ENCODE measurements at regions not wholly inside any gene's neighbourhood (a gene's known extent, or its start where the extent isn't known, plus 50 kb on each side); places are given as distances from the start of the nearest gene placed in this dataset.

DNA sequence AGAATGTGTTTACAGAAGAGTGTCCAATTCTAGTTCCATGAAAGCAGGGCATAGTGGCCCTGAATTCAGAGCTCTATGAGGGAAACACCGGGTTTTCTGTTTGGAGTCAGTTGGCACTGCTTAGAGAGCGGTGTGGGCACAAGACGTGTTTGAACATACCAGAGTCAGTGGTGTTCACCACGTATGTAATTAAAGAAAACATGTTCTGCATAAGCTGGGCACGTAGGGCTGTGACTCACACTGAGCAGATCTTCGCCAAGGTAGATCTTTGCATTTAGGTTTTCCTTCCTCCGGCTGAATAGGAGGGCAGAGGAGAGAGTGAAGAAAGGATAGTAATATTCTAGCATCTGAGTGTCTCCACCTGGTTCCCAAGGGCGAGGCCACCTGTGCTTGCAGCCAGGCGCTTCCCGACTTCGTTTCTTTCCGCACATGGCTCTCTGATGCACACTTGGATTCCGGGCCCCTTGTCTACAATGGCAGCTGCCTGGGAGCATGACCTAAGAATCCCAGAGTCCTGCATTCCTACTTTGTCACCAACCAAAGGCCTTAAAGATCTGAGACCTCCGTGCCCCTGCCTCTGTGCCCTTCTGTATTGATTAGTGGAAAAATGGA lies 136.2 kb downstream of the ERMARD start:
- no peak for DNase-seq (ENCODE audit: low spot score)

DNA sequence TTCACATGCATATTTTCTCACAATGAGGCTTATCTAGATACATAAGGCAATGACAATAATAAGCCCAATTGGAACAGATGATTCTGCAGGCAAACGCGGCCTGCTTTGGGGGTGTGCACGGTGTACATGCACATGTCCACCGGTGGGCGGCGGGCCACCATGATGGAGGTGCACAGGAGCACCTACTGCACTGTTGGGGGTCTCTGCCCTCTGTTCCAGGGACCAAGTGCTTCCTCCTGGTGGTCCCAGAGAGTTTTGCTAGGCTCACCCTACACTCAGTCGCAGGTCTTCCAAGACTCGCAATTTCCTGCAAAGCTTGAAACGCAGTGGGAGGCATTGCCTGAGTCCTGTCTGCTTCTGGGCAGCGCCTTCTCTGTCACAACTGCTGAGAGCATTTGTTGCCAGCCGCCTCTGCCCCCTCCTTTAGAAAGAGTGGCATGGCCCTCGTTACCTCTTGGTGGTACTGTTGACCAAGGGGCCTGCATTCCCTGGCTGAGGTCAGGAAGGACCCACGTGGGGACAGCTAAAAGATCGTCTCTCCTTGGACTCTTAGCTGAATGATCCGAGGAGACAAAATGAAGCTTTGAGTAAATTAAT lies 135.3 kb downstream of the ERMARD start:
- no peak for DNase-seq (ENCODE audit: low spot score)

DNA sequence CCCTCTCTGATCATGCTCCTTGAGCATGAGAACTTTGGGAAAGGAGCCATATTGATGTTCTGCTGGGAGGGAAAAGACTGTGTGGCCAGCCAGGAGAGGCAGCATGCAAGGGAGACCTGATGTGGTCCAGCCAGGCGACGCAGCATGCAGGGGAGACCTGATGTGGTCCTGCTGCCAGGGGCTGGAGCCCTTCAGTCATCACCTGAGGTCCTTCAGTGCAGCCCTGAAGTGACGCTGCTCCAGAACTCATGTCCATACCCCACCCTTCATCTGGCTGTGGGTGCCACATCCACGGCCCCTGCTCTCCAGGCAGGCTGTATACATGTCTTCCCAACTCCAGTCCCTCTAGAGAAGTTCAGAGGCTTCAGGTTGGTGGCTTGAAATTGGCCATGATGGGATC lies 134.4 kb downstream of the ERMARD start:
- no peak for DNase-seq (ENCODE audit: low spot score)

DNA sequence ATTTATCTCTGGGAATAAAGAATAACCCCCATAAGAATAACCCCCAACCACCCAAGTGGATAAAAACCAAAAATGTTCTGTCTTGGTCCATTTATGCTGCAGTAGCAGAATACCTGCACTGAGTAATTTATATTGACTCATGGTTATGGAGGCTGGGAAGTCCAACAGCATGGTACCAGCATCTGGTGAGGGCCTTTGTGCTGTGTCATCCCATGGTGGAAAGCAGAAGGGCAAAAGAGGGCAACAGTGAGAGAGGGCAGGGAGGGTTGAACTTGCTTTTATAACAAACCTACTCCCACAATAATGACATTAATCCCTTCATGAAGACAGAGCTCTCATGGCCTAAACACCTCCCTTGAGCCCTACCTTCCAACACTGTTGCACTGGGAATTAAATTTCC lies 133.7 kb downstream of the ERMARD start:
- no peak for DNase-seq (ENCODE audit: low spot score)

DNA sequence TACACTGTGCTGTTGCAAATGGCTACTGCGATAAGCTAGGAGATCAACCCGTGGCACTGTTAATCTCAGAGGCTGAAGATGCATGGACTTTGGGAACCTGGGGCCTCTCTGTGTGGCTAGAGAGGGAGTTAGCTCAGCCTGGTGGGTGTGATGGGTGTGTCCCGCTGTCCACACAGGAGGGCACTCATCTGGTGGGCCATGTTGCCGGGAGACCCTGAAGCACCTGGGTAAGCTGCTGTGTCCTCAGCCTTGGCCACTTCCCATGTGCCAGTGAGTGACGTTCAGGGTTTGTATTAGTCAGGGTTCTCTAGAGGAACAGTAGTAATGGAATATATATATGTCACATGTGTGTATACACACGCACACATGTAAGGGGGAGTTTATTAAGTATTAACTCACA lies 132.7 kb downstream of the ERMARD start:
- DNase-seq (ENCODE audit: low spot score) = no peak

DNA sequence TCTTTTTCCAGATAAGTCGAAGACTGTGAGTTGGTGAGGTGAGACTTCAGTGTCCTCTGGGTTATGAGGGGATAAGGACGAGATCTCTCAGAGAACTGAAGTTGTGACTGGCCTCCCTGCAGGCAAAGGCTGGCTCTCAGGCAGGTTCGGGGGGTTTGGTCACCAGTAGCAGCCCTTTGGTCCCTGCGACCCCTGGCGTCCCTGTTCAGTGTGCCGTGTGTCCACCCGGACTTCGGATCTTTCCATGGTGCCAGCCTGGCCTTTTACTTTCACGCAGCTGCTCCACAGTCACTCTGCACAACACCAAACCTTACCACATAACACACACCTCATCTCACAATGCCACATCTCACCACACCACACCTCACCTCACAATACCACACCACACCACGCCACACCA lies 131.9 kb downstream of the ERMARD start:
- no peak for DNase-seq (ENCODE audit: low spot score)

DNA sequence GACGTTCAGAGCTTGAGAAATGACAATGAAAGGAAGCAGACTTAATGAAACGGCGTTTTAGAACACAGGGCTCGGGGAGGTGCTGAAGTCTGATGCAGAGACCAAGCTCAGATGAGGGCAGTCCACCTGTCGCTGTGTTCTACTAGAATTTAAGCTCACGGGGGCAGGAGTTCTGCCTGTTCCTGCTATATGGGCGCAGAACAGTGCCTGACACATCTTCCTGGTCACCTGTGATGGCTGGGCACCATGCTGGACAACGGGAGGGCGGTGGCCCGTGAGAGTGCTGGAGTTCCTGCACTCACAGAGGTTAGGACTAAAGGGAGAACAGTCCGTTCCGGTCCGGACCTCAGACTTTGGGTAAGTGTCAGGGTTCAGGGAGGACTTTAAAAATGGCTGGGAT lies 130.6 kb downstream of the ERMARD start:
- DNase-seq (ENCODE audit: low spot score) = no peak

DNA sequence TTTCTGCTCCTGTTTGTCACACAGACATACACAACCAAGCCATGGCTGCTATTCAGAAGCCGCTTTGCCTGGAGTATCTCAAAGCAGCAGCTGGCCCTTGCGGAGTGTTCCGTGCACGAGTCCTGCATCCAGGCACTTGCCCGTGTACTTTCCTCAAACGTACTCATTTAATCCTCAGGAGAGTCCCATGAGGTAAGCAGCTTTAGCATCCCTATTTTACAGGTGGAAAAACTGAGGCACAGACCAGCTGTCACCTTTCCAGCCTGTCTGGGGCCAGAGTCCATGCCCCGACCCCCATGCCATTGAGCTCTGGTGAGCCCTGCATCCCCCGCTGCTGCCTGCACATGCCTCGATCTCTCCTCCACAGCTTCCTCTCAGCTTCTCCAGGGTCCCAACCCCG lies 130.0 kb downstream of the ERMARD start:
- DNase-seq (ENCODE audit: low spot score) = no peak

DNA sequence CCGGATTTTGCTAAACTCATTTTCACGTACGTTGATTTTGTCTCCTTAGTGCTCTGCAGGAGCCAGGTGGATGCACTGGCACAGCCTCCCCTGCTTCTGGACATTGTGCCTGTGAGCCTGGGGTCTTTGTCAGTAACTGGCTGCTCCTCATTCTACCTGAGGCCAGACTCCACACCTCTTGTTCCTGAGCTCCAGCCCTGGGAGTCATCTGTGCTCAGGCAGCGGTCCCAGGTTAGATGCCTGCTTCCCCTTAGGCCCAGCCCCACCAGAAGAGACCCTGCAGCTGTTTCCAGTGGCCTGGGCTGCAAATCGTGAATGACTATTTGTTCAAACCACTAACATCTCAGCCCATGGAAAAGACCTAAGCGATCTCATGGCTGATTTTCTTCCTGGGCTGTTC lies 129.1 kb downstream of the ERMARD start:
- DNase-seq (ENCODE audit: low spot score) = no peak

DNA sequence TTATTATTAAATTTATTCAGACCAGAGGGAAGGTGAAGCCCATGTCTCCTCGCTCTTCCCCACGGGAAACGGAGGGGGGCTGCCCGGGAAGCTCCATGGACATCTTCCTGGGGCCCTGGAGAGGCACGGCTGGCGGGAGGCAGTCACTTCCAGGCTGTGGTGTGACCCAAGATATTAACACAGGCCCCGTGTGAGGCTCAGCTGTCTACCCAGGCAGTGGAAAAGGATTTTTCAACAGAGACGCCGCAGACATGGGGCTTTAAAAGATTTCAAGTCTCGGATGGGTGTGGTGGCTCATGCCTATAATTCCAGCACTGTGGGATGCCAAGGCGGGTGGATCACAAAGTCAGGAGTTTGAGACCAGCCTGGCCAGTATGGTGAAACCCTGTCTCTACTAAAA lies 117.9 kb downstream of the ERMARD start:
- DNase-seq (ENCODE audit: low spot score) = no peak

DNA sequence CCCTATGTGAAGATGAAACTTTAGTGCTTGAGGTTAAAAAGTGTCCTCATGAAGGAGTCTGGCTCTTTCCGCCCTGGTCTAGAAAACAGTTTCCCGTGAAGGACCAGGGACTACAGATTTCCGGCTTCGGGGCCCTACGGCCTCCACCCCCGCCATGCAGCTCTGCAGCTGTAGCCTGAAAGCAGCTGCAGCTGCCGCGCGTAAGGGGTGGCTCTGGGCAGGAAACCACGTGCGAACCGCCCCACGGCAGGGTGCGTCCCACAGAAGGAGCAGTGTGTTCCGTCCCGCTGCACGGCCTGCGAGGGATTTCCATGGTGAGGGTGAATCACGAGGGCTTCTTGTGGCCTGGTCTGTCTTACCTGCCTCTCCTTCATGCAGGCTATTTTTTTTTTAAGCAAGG lies 117.0 kb downstream of the ERMARD start:
- no peak for DNase-seq (ENCODE audit: low spot score)

DNA sequence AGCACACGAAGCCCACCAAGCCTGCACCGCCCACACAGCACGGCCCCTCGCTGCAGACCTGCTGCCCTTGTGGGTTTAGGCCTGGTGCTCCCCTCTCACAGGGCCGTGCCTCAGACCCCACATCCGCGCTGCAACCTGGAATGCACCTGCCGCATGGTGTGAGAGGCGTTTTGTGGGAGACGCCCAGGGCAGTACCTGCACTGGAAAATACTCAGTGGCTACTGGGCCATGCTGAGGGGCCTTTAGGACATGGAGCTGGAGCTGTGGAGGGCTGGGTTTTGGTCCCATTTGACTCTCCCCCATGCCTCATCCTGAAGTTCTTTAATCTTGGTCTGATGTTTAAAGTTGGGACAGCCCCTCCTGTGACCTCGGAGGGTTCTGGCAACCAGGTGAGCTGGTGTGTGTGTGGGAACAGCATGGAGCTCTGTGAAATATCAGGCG lies 116.3 kb downstream of the ERMARD start:
- DNase-seq (ENCODE audit: low spot score) = no peak

DNA sequence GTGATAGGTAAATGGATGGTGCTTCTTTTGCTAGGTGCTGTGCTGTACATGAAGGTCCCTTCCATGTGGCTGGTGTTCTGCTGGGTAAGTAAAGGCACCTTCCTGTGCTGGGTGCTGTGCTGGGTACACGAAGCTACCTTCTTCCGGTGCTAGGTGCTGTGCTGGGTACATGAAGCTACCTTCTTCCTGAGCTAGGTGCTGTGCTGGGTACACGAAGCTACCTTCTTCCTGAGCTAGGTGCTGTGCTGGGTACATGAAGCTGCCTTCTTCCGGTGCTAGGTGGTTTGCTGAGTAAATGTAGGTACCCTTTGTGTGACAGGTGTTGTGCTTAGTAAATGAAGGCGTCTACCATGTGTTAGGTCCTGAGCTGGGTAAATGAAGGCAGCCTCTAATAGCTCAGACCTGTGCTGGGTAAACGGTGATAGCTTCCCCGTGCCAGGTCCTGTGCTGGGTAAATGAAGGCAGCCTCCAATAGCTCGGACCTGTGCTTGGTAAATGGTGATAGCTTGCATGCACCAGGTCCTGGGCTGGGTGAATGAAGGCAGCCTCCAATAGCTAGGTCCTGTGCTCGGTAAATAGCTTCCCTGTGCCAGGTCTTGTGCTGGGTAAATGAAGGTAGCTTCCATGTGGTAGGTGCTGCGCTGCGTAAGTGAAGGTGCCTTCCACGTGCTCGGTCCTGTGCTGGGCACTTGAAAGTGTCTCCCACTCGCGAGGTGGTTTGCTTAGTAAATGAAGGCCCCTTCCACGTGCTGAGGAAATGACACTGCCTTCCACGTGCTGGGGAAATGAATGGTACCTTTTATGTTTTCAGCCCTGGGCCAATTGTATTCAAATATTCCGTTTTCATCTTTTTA lies 115.5 kb downstream of the ERMARD start:
- no peak for DNase-seq (ENCODE audit: low spot score)

DNA sequence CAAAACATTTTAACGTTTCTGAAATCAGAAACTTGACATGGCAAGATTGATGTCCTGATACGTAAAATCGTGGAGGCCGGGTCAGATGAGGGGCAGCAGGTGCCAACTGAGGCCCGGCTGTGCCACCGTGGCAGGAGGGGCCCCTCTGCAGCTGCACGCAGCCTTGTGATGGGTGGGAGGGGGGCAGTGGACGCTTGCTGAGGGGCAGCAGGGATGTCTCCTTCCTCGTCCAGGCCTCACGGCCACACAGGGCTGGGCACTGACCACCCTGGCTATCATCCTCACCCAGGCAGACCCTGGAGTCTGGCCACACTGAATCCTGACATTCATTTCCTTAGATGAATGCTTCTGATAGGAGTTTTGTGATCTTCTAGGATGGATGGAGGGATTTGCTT lies 114.7 kb downstream of the ERMARD start:
- DNase-seq (ENCODE audit: low spot score) = no peak

DNA sequence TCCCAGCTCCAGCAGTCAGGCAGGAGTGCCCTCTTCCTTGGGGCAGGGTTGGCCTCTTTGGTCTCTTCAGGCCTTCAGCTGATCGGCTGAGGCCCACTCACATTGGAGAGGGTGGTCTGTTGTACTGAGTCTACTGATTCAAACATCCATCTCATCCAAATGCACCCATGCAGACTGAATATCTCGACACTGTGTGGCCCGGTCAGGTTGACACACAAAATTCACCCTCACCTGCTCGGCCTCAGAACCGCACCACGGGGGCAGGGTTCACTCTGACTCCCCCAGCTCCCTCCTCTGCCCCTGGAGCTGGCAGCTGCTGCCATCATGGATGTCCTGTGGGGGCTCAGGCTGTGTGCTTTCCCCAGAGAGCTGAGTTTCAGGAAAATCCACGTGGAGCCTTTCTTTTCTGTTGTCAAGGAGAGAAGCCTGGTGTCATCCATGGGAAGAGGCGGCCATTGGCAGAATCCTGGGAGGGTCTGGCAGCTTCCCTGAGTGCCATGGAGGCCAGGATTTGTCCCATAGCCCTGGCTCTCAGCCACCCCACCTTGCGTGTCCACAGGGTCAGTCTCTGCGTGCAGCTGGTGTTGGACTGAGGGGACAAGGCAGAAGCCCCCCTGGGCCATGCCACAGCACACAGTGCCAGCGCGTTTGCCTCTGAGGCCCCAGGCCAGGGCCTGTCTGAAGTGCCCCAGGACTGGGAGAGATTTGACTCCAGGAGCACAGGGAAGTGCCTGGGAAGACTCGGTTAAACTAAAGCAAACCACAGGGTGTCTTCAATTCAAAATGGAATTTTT lies 114.1 kb downstream of the ERMARD start:
- DNase-seq (ENCODE audit: low spot score) = no peak

DNA sequence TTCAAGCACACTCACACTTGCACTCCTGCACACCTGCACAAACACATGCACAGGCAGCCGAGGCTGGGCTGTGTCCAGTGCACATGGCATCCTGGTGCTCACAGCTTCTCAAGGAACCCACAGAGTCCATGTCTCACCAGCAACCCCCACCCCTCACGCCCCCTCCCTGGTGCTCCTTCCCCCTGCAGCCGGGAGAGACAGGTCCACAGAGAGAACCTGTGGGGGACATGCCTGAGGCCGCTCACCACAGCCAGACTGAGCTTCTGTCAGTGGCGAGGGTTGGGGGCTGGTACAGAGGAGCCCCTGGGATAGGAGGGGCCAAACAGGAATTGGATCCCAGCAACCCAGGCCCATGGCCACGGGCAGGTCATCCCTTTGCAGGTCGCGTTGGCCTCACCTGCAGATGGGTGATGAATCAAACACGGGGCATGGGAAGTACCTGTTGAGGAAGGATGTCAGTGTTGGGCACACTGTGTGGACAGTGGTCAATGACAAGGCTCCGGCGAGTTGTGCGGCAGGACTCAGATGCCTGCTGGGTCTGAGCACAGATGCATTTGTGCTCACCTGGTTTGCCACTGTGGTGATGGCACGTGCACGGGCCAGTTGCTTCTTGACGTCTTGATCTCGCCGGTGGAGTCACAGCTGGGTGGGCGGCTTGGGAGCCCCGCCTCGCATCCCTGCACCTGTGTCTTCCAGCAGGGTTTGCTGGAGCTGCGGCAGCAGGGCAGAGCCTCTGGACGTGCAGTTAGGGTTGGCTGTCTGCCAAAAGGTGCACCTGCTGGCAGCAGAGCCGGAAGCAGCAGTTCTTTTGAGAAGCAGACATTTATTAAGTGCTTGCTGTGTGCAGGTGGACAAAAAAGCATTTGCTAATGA lies 113.0 kb downstream of the ERMARD start:
- no peak for DNase-seq (ENCODE audit: low spot score)

DNA sequence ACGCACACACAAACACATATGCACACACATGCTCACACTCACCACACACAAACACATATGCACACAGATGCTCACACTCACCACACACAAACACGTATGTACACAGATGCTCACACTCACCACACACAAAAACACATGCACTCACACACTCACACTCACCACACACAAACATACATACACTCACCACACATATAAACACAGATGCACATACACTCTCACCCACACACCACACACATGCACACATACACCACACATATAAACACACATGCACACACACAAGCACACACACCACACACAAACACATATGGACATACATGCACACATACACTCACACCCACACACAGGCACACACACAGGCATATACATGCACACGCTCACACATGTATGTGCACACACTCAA lies 112.3 kb downstream of the ERMARD start:
- no peak for DNase-seq (ENCODE audit: low spot score)

DNA sequence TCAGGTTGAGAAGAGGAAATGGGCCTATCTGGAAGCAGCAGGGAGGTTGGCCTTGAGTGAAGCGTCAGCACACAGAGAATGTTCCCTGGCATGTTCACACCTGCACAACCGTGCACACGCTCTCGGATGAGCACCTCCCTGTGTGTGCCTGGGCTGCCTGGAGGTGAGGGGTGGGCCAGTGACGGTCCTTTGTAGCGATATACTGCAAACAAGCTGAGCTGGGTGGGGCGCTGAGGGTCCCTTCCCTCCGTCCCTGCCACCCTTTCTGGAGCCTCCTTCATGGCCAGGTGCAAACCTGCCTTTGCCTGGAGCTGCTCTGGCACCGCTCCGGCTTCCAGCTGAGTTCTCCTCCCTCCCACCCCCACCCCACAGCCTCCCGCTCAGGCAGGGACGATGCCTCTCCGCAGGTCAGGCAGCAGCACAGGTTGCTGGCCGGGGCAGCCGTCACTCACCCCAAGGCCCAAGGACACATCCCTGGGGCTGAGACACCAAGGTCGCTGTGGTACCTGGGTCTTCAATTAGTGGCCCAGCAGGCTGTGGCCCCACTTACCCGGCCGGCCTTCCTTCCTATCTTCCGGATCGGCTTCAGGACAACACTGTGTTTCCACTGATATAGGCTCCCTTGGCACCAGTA lies 111.6 kb downstream of the ERMARD start:
- no peak for DNase-seq (ENCODE audit: low spot score)

DNA sequence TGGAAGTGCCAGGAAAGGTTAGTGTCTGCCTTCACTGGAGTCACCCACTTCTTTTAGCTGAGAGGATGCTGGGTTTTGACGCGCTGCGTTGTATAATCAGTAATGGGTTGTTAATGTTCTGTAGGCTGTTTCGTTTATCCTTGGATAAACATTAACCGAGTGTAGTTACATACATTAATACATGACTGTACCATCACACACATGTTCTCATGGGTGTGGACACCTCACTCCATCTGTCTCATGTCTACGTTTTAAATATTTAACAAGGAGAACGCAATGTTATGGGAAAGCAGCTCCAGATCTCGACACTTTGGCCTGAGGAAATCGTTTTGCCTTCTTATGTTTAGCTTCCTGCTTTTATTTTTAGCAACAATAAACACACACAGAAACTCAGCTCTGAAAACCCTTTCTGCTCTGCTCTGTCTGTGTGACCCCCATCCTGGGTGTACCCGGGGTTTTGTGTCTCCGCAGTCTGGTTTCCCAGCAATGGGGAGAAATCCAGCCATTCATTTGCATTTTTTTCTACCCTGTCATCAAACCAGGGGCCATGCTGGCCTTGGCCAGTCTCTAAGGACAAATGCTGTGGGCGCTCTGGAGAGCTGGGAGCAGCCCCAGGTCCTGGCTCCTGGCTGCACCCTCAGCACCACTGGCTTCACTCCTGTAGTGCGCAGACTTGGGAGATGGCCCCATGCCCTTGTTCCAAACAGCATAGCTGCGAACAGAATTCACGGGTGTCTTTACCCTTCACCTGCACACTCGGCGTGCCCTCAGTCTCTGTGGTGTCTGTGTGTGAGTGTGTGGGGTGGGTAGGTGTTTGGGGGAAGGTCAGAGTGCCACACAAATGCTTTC lies 110.8 kb downstream of the ERMARD start:
- DNase-seq (ENCODE audit: low spot score) = peak; percentile 19

DNA sequence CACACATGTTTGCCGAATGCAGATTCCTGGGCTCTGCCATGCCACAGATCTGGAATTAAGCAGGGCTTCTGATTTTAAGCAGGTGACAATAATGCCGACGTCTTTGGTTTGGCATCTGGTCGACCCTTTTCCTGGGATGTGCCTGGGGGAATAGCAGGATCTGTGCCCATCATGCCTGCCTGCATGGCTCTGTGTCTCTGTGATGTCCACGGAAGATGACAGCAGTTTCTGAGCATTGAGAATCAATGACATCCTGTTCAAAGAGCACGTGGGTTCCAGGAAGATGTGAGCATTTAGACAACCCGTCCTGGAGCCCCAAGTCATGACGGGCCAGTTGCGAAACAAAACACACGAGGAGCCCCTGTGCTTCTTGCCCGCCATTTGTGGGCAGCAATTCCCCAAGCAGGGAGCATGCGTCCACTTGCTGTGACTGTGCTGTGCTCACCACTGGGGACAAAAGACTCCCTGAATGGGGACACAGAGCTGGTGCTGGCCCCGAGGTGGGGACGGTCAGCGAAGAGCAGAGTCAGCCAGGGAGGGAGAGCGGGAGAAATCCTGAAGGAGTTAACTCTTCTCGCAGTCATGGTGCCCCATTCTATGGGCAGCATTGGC lies 110.1 kb downstream of the ERMARD start:
- no peak for DNase-seq (ENCODE audit: low spot score)
